ENCODE measurements at regions not wholly inside any gene's neighbourhood (a gene's known extent, or its start where the extent isn't known, plus 50 kb on each side); places are given as distances from the start of the nearest gene placed in this dataset.

DNA sequence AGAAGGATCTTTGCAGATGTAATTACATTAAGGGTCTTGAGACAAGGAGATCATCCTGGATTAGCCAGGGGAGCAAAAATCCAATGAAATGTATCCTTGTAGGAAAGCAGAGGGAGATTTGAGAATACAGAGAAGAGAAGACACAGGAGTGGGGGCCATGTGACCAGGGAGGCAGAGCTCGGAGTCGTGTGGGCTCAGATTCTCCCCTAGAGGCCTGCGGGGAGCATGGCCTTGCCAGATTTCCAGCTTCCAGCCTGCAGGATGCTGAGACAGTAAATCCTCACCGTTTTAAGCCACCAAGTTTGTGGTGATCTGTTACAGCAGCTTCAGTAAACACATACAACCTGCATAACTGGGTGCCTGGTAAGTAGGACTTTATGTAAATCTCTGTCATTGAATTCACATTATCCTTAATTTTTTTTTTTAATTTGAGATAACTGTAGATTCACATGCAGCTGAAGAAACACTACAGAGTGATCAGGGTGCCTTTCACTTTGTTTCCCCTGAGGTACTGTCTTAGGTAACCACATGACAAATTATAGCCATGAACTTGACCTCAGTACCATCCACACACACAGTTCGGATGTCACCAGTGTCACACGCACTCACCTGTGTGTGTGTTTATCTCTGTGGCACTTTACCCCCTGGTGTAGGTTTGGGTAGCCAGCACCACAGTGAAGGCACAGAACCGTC, 138.4 kb upstream of the HDAC4 start:
- TF ChIP-seq, protein P1, sequence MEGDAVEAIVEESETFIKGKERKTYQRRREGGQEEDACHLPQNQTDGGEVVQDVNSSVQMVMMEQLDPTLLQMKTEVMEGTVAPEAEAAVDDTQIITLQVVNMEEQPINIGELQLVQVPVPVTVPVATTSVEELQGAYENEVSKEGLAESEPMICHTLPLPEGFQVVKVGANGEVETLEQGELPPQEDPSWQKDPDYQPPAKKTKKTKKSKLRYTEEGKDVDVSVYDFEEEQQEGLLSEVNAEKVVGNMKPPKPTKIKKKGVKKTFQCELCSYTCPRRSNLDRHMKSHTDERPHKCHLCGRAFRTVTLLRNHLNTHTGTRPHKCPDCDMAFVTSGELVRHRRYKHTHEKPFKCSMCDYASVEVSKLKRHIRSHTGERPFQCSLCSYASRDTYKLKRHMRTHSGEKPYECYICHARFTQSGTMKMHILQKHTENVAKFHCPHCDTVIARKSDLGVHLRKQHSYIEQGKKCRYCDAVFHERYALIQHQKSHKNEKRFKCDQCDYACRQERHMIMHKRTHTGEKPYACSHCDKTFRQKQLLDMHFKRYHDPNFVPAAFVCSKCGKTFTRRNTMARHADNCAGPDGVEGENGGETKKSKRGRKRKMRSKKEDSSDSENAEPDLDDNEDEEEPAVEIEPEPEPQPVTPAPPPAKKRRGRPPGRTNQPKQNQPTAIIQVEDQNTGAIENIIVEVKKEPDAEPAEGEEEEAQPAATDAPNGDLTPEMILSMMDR (IDR thresholded peaks at IDR 0.05) = no peak
- TF ChIP-seq EP300 (IDR thresholded peaks at IDR 0.05; ENCODE audit: low read depth) = no peak
- no peak for TF ChIP-seq POLR2AphosphoS5 (IDR thresholded peaks at IDR 0.05)
